ENCODE measurements at regions not wholly inside any gene's neighbourhood (a gene's known extent, or its start where the extent isn't known, plus 50 kb on each side); places are given as distances from the start of the nearest gene placed in this dataset.

DNA sequence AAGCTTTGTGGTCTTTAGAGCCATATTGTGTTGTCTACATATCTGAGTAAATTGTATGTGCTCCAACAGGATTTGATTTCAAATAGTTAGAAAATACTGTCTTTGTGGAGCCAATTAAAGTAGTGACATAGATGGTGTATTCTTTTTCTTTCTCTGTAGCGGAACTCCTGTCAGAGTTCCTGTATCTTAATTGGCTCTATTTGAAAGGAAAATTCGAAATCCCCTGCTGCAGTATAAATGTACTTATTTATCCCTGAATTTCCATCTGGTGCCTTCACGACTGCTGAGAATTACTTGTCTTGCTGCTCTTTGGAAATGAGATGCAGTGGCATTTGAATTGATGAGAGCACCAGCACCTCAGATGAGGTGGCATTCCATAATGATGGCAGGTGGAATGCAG is 546.7 kb upstream of the SGCD start (continued):
- TF ChIP-seq CHD2 (IDR thresholded peaks at IDR 0.05; ENCODE audit: low read length): no peak
- TF ChIP-seq BACH1 (IDR thresholded peaks at IDR 0.05; ENCODE audit: low read length): no peak
- TF ChIP-seq TAF1 (IDR thresholded peaks at IDR 0.05; ENCODE audit: low read depth, low read length): no peak
- no peak for TF ChIP-seq SUZ12 (IDR thresholded peaks at IDR 0.05; ENCODE audit: low read length)

Data from H1 (cell line).